ENCODE measurements at regions not wholly inside any gene's neighbourhood (a gene's known extent, or its start where the extent isn't known, plus 50 kb on each side); places are given as distances from the start of the nearest gene placed in this dataset.

GRCh38 chr5:165858118-165858517 is 2352.7 kb downstream of the MAT2B start:
- TF ChIP-seq CTCF (IDR thresholded peaks at IDR 0.05), result no peak
- no peak for TF ChIP-seq EZH2 (IDR thresholded peaks at IDR 0.05; ENCODE audit: borderline replicate concordance, insufficient read depth, low read depth, low read length, poor library complexity, severe bottlenecking)
